Activated CD4-positive, alpha-beta T cell treated with anti-CD3 and anti-CD28 coated beads, Interleukin-2, amount 50 U/mL, for 24 hours (primary cell): ENCODE measurements at regions not wholly inside any gene's neighbourhood (a gene's known extent, or its start where the extent isn't known, plus 50 kb on each side); places are given as distances from the start of the nearest gene placed in this dataset.

Experiments used
- DNase-seq, 2 donors: peaks; one replicate each; pipeline ENCODE4 v3.0.0-alpha.2; 2020; ENCODE audit warnings: low read depth in 1 of 2, low spot score in 1 of 2

- peak in 1 of 2 donors; percentile 3 for DNase-seq
These were observed 89.4 kb upstream of the MAP2 start for GRCh38 chr2:209334188-209335017.

- no peak for DNase-seq
These were observed 83.3 kb upstream of the MAP2 start for GRCh38 chr2:209340522-209340921.

GRCh38 chr2:209344349-209344748 is 79.5 kb upstream of the MAP2 start:
- no peak for DNase-seq

- DNase-seq = no peak
These were observed 75.4 kb upstream of the MAP2 start for GRCh38 chr2:209348433-209348832.

GRCh38 chr2:209351636-209352035 is 72.2 kb upstream of the MAP2 start:
- DNase-seq = no peak

- DNase-seq = no peak
These were observed 64.9 kb upstream of the MAP2 start for GRCh38 chr2:209358992-209359391.

- no peak for DNase-seq
These were observed 56.6 kb upstream of the MAP2 start for GRCh38 chr2:209367075-209367747.

- no peak for DNase-seq
These were observed 55.4 kb upstream of the MAP2 start for GRCh38 chr2:209368406-209368805.

GRCh38 chr2:209368914-209369313 is 54.9 kb upstream of the MAP2 start:
- DNase-seq = no peak

GRCh38 chr2:209369656-209370055 is 54.2 kb upstream of the MAP2 start:
- no peak for DNase-seq

GRCh38 chr2:209371407-209371806 is 52.4 kb upstream of the MAP2 start:
- no peak for DNase-seq
